ENCODE measurements at regions not wholly inside any gene's neighbourhood (a gene's known extent, or its start where the extent isn't known, plus 50 kb on each side); places are given as distances from the start of the nearest gene placed in this dataset.
A peak's percentile ranks its signal among the peaks of the same experiment; 100 is the strongest.

GRCh38 chr7:46972205-46972604 lies 609.7 kb downstream of the TNS3 start:
- DNase-seq (ENCODE audit: missing footprints) (no peak), ATAC-seq (no peak)
- intact Hi-C loops (cut with DNase I) = no loop called here

DNA sequence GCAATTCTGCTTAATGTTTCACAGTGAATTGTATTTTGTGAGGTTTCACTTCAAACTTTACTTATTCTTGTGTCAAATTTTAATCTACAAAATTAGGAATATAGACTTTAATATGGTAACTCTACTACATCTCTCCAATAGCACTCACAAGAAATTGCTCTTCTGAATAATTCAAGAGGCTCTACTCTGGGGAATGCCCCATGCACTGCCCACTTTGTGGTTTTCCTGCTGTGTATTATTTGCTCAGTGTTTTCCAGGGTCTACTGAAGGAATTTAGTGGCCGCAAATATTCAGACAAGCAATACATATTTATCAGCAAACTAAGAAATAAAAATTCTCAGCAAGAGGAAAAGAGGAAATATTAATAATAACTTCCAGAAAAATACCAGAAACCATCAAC lies 611.4 kb downstream of the TNS3 start:
- intact Hi-C loops (cut with DNase I) = no loop called here
- no peak for DNase-seq (ENCODE audit: missing footprints)
- no peak for ATAC-seq

DNA sequence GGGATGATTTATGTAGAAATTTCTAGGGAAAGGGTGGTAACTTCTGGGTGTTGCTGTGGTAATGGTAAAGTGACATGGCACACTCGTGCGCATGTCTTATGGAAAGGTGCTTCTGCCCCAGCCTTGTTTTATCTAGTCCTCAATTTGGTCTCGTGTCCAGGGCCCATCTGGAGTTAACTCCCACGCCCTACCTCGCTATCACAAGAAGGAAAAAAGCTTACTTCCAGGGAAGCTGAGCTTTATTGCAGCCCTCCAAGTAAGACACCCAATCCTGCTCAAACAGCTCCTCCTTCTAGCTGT lies 611.8 kb downstream of the TNS3 start:
- intact Hi-C loops (cut with DNase I) = no loop called here
- ATAC-seq (no peak), DNase-seq (ENCODE audit: missing footprints) (no peak)

DNA sequence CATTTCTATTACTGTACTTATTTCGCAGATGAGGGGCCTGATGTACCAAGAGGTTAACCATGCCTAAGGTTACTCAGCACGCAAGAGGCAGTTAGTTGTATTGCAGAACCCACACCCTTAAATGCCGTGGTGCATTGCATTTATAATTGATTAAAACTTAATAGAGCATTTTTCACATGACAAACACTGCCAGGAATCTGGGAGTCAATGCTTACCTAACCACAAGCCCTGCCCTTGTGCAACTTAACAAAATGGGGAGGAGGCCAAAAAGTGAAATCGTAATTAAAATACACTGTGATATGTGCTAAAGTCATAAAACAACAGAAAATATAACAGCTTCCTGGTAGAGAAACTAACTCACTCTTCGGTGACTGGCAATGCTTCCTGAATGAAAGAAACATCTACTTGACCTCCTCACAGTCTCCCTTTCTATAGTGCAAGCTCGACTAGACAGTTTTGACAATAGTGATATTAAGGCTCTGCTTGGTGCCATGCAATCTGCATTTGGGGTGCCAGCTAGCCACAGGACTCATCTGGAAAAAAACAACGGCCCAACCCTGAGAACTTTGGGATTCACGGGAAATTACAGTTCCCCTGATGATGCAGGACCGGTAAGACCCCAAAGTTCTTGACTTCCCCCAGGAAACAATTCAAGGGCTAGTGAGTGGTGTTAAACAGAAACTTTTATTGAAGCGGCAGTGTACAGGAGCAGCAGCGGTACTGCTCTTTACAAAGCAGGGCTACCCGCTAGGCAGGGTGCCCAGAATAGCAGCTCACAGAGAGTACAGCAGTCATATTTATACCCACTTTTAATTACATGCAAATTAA lies 612.4 kb downstream of the TNS3 start:
- intact Hi-C loops (cut with DNase I) = no loop called here
- no peak for ATAC-seq

GRCh38 chr7:46968003-46968402 lies 613.9 kb downstream of the TNS3 start:
- no peak for DNase-seq (ENCODE audit: missing footprints)

More for the DNA sequence above, 612.4 kb downstream of the TNS3 start:
- no peak for DNase-seq (ENCODE audit: missing footprints)

DNA sequence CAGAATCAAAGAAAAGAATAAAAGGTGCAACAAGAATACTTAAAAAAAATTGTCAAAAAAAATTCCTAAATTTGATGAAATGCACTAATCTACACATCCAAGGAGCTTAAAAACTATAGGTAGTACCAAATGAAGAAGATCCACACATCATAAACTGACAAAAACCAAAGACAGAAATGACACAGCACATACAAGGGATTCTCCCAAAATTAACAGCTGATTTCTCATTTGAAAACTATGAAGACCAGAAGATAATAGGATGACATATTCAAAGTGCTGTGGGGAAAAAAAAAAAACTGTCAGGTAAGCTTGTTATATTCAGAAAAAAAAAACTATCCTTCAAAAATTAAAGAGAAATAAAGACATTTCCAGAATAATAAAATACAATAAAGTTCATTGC lies 618.2 kb downstream of the TNS3 start:
- intact Hi-C loops (cut with DNase I) = no loop called here
- ATAC-seq (no peak), DNase-seq (ENCODE audit: missing footprints) (no peak)

More at GRCh38 chr7:46968003-46968402, 613.9 kb downstream of the TNS3 start:
- intact Hi-C loops (cut with DNase I) = no loop called here
- no peak for ATAC-seq

GRCh38 chr7:46960970-46961369 lies 620.9 kb downstream of the TNS3 start:
- ATAC-seq = no peak
- no peak for DNase-seq (ENCODE audit: missing footprints)
- intact Hi-C loops (cut with DNase I) = no loop called here

GRCh38 chr7:46957195-46957594 lies 624.7 kb downstream of the TNS3 start:
- intact Hi-C loops (cut with DNase I) = no loop called here
- no peak for DNase-seq (ENCODE audit: missing footprints)
- ATAC-seq = no peak

DNA sequence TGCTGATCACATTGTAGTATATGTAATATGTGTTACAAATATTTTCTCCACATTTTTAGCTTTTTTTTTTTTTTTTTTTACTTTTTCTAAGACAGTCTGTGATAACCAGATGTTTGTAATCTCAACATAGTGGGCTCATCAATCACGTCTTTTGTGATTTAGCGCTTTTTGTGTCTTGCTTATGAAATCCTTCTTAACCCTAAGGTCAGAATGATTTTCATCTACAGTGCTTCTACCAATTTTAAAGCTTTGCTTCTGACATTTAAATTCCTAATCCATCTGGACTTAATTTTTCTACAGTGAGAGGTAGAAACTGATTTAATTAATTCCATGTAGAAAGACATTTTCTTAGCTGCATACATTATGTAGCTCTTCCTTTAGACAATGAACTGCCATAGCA lies 626.4 kb downstream of the TNS3 start:
- ATAC-seq = no peak
- intact Hi-C loops (cut with DNase I) = no loop called here

DNA sequence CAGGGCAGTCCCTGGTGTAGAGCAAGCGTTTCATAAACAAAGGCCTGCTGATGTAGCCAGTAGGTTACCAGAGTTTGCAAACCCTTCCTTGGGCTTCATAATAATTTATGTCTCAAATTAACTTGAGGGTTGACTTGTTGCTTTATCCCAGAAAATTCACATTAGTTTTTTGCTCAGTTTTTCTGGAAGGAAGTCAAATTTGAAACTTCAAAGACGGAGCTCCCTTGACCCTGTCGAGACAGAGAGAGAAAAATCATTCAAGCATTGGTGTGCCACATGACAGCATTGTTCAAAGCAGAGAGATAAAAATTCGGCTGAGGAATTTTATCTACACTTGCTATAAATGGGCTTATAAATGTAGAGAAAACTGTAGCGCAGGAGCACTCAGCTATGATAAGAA lies 627.7 kb downstream of the TNS3 start:
- intact Hi-C loops (cut with DNase I) = no loop called here
- DNase-seq (ENCODE audit: missing footprints) (no peak), ATAC-seq (no peak)

More for the DNA sequence above, 626.4 kb downstream of the TNS3 start:
- DNase-seq (ENCODE audit: missing footprints) = no peak

DNA sequence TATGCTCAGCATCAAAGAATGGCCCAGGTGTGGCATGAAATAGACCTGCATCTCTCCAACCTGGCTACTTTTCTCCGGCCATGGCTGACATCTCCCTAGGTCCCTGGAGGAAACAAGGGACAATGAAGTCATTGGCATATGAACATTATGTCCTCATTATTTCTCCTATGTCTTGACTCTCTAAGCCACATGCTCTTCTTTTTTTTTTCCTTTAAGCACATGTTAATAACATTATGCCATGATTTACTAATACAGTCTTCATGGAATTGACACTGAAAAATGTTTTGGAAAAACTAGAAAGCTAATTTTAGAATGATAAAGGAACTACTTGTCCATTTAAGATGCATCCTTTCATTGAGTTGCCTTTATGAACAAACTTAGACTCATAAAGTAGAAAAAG lies 628.9 kb downstream of the TNS3 start:
- DNase-seq (ENCODE audit: missing footprints) (no peak), ATAC-seq (no peak)
- intact Hi-C loops (cut with DNase I) = no loop called here

GRCh38 chr7:46949270-46949931 lies 632.5 kb downstream of the TNS3 start:
- intact Hi-C loops (cut with DNase I) = no loop called here
- ATAC-seq = no peak
- no peak for DNase-seq (ENCODE audit: missing footprints)

- ATAC-seq (no peak), DNase-seq (ENCODE audit: missing footprints) (no peak)
- intact Hi-C loops (cut with DNase I) = no loop called here
Measured at GRCh38 chr7:46948716-46949115, 633.2 kb downstream of the TNS3 start.

- no peak for ATAC-seq
- DNase-seq (ENCODE audit: missing footprints) = no peak
- intact Hi-C loops (cut with DNase I) = no loop called here
Measured at GRCh38 chr7:46945328-46945727, 636.6 kb downstream of the TNS3 start.

GRCh38 chr7:46943996-46944395 lies 637.9 kb downstream of the TNS3 start:
- peak; percentile 79 for ATAC-seq
- intact Hi-C loops (cut with DNase I) = no loop called here
- no peak for DNase-seq (ENCODE audit: missing footprints)

DNA sequence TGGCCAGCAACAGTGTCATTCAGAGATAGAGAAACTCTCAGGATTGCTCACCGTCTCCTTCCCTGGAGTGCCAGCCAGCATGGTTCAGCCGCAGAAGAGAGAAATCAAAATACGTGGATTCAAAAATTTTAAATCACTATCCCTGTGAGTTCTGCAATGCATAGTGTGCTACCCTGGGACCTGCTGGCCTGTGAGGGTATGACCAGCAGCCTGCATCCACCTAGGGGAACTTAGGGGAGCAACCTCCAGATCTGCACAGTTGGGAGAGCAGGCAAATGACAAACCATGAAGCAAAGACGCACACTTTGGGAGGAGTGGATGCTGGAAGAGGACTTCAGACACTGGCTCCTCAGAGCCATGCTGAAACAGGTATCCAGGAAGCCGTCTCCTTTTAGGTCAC lies 639.3 kb downstream of the TNS3 start:
- no peak for ATAC-seq
- intact Hi-C loops (cut with DNase I) = no loop called here
- DNase-seq (ENCODE audit: missing footprints) = no peak

GRCh38 chr7:46940178-46940577 lies 641.7 kb downstream of the TNS3 start:
- no peak for DNase-seq (ENCODE audit: missing footprints)
- intact Hi-C loops (cut with DNase I) = no loop called here
- no peak for ATAC-seq

DNA sequence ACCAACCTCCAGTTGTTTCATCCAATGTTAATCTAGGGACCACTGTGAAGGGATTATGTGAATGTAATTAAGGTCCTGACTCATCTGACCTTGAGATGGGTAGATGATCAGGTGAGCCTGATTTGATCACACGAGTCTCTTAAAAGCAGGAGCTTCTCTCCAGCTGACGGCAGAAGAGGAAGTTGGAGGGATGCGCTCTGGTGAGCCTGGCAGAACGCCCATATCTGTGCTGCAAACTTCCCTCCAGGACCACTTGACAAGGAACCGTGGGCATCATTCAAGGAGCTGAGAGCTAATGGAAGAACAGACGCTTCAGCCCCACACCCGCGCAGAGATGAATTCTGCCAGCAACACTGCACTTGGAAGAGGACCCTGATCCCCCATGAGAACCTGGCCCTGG lies 642.4 kb downstream of the TNS3 start:
- DNase-seq (ENCODE audit: missing footprints) (no peak), ATAC-seq (no peak)
- intact Hi-C loops (cut with DNase I) = loop anchor here (10.0 kb wide), 1 partner anchor 105 kb away; no protein-coding TSS in a partner anchor

- DNase-seq (ENCODE audit: missing footprints) = no peak
- ATAC-seq = no peak
- intact Hi-C loops (cut with DNase I) = loop anchor here (10.0 kb wide), 1 partner anchor 106 kb away; no protein-coding TSS in a partner anchor
Measured at GRCh38 chr7:46939089-46939488, 642.8 kb downstream of the TNS3 start.

GRCh38 chr7:46937826-46938225 lies 644.1 kb downstream of the TNS3 start:
- ATAC-seq (peak; percentile 73), DNase-seq (ENCODE audit: missing footprints) (no peak)
- intact Hi-C loops (cut with DNase I) = loop anchor here (10.0 kb wide), 1 partner anchor 107 kb away; no protein-coding TSS in a partner anchor
